ENCODE measurements at regions not wholly inside any gene's neighbourhood (a gene's known extent, or its start where the extent isn't known, plus 50 kb on each side); places are given as distances from the start of the nearest gene placed in this dataset.

- TF ChIP-seq CTCF (IDR thresholded peaks at IDR 0.05) = no peak
- no peak for TF ChIP-seq EZH2 (IDR thresholded peaks at IDR 0.05; ENCODE audit: borderline replicate concordance, insufficient read depth, low read depth, low read length, poor library complexity, severe bottlenecking)
Observed at GRCh38 chr14:42002141-42002540, 395.5 kb downstream of the LRFN5 start.

Measured in B cell (primary cell).